ENCODE measurements at regions not wholly inside any gene's neighbourhood (a gene's known extent, or its start where the extent isn't known, plus 50 kb on each side); places are given as distances from the start of the nearest gene placed in this dataset.

DNA sequence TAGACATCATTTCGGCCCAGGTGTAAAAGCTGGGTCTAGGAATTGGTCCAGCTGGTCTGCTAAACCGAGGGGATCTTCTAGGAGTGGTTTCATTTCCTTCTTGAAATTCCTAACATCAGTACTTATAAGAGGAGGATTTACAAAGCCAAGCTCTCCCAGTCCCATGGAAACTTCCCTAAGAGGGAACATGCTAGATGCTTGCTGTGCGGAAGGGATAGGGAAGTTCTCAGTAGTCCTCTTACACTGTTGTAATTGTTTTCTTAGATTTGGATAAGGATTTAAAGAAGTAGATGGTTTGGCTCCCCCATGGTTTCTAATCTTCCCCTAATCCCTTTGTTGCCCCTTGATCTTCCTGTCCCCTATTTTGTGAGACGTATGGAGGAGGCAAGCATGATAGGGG is 89.7 kb upstream of the XCR1 start:
- no peak for TF ChIP-seq CTCF (IDR thresholded peaks at IDR 0.05)
- no peak for TF ChIP-seq POLR2A (IDR thresholded peaks at IDR 0.05)
